Hepatic stellate cell (primary cell): ENCODE measurements at regions not wholly inside any gene's neighbourhood (a gene's known extent, or its start where the extent isn't known, plus 50 kb on each side); places are given as distances from the start of the nearest gene placed in this dataset.

Experiments used
- DNase-seq: peaks from one replicate; pipeline ENCODE4 v3.0.0; 2011; ENCODE audit warnings: low spot score

- no peak for DNase-seq
Measured at GRCh38 chr6:152905551-152906299, 77.1 kb downstream of the FBXO5 start.

GRCh38 chr6:152909241-152909640 is 73.6 kb downstream of the FBXO5 start:
- DNase-seq = no peak

- DNase-seq = no peak
Measured at GRCh38 chr6:152916035-152916434, 66.8 kb downstream of the FBXO5 start.

- DNase-seq = no peak
Measured at GRCh38 chr6:152918991-152919390, 63.9 kb downstream of the FBXO5 start.

GRCh38 chr6:152920016-152920415 is 62.8 kb downstream of the FBXO5 start:
- DNase-seq = no peak
